ENCODE measurements at regions not wholly inside any gene's neighbourhood (a gene's known extent, or its start where the extent isn't known, plus 50 kb on each side); places are given as distances from the start of the nearest gene placed in this dataset.

DNA sequence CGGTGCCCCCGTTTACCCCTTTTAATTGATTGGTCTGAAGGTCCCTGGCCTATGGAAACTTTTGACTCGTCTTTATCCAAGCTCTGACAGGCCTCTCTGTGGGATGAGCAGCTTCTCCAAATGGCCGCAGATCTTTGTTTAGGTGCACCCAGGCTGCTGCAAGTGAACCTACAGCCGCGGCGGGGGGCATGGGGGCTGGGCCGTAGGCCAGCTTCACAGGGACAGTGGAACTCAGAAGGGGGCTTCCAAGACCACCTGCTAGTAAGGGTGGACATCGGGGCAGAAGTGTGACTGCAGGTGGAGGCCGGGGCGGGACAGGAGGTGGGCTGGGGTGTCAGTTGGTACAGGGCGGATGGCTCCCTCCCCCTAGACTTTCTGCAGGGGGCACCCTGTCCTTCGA is 257.5 kb downstream of the SIPA1L2 start:
- Mint-ChIP-seq H3K27ac (no peak overlapping the region), H3K36me3 (no peaks in the 10 kb centered on the region), H3K4me1 (no peaks in the 10 kb centered on the region), H3K9me3 (no peaks in the 10 kb centered on the region), H3K27me3 (peaks cover 0 to 5% (median 4%) of the 10 kb centered on the region in 5 donors), H3K4me3 (no peak overlapping the region)
- no peaks in the 10 kb centered on the region for H3K9me3 ChIP-seq (ENCODE audit: control insufficient read depth in 2 of 3, low read length in 3 of 3)
- no peak for ATAC-seq
- no peak overlapping the region for H3K4me3 ChIP-seq (ENCODE audit: low read length)
- intact Hi-C loops (cut with micrococcal nuclease) = no loop called here
- no peaks in the 10 kb centered on the region for H3K27me3 ChIP-seq (ENCODE audit: control insufficient read depth in 2 of 2, insufficient read depth in 2 of 2, low read length in 2 of 2)
- H3K4me1 ChIP-seq (ENCODE audit: control insufficient read depth in 2 of 2, insufficient read depth in 2 of 2, low read length in 2 of 2) = no peaks in the 10 kb centered on the region
- no peak for DNase-seq
- ChIA-PET CTCF (no interaction called here), POLR2A (no interaction called here)
- H3K36me3 ChIP-seq (ENCODE audit: control insufficient read depth in 2 of 3, insufficient read depth in 3 of 3, low read length in 3 of 3) = no peaks in the 10 kb centered on the region
- no peak overlapping the region for H3K27ac ChIP-seq (ENCODE audit: low read depth, low read length)

DNA sequence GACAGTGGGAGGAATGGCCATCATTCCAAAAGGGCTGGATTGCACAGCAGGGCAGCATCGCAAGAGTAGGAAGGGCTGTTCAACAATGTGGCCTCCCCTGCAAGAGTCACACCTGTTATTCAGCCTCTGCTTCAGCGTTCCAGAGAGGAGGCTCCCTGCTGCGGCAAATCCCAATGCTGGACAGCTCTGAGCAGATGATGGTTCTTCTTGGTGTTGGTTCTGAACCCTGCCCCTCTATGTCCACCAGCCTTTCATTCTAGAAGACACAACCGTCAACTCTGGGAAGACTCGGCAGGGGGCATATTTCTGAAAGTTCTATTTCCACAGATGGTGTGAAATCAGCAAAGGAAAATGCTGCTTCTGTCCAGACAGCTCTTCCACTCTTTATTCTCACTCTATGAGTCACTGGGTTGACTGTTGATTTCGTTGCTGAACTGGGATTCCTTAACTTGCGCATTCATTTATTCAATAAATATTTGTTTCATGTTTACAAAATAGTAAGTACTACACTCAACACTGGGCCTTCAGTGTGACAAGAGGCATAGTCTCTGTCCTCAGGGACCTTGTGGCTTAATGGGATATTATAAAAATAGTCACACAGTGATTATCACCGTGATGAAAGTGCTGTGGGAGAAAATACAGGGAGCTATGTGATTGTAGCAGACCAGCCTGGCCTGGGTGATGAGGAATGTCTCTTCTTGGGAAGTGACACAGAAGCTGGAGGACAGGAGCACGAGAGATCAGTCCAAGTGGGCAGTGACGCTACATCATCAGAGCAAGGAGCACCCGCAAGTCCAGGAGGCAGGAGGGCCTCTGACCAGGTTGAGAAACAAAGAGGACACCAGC is 260.3 kb downstream of the SIPA1L2 start:
- Histone ChIP-seq H3K9me3 (ENCODE audit: control insufficient read depth in 2 of 3, low read length in 3 of 3) (no peaks in the 10 kb centered on the region), H3K36me3 (ENCODE audit: control insufficient read depth in 2 of 3, insufficient read depth in 3 of 3, low read length in 3 of 3) (no peaks in the 10 kb centered on the region), H3K27ac (ENCODE audit: low read depth, low read length) (no peak overlapping the region), H3K27me3 (ENCODE audit: control insufficient read depth in 2 of 2, insufficient read depth in 2 of 2, low read length in 2 of 2) (no peaks in the 10 kb centered on the region), H3K4me3 (ENCODE audit: low read length) (no peak overlapping the region), H3K4me1 (ENCODE audit: control insufficient read depth in 2 of 2, insufficient read depth in 2 of 2, low read length in 2 of 2) (no peaks in the 10 kb centered on the region)
- intact Hi-C loops (cut with micrococcal nuclease) = no loop called here
- Mint-ChIP-seq H3K27me3 (peaks cover 0 to 9% (median 4%) of the 10 kb centered on the region in 5 donors), H3K4me1 (no peaks in the 10 kb centered on the region), H3K9me3 (peaks cover 0 to 2% (median 0%) of the 10 kb centered on the region in 11 donors), H3K4me3 (no peak overlapping the region), H3K36me3 (no peaks in the 10 kb centered on the region), H3K27ac (no peak overlapping the region)
- no peak for ATAC-seq
- ChIA-PET POLR2A (no interaction called here), CTCF (interaction anchor here (0.6 kb wide), 1 partner anchor 884 kb away, joined by 3 read pairs; no protein-coding TSS in a partner anchor)
- no peak for DNase-seq

DNA sequence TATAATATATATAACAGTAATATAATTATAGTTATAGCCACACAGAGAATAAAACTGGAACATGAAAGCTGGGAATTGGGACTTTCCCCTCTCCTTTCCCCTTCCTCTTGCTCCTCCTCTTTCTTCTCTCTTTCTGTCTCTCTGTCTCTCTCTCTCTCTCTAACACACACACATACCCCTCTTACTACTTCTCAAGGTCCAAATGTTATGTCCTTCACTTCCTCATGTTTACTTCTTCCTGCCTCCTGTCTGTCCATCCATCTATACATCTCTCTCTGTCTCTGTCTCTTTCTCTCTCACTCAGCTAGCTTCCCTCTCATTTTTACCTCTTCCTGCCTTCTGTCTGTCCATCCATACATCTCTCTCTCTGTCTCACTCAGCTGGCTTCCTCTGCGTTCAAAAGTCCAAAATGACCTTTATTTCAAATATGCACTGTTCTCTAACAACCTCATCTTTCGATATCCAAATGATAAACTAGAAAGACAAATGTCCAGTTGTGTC is 261.1 kb downstream of the SIPA1L2 start:
- no peaks in the 10 kb centered on the region for H3K4me1 Mint-ChIP-seq
- ChIA-PET CTCF (interaction anchor here (0.6 kb wide), 1 partner anchor 885 kb away, joined by 3 read pairs; no protein-coding TSS in a partner anchor), POLR2A (no interaction called here)
- Histone ChIP-seq H3K4me1 (ENCODE audit: control insufficient read depth in 2 of 2, insufficient read depth in 2 of 2, low read length in 2 of 2) (no peaks in the 10 kb centered on the region), H3K4me3 (ENCODE audit: low read length) (no peak overlapping the region), H3K36me3 (ENCODE audit: control insufficient read depth in 2 of 3, insufficient read depth in 3 of 3, low read length in 3 of 3) (no peaks in the 10 kb centered on the region), H3K27ac (ENCODE audit: low read depth, low read length) (no peak overlapping the region), H3K27me3 (ENCODE audit: control insufficient read depth in 2 of 2, insufficient read depth in 2 of 2, low read length in 2 of 2) (no peaks in the 10 kb centered on the region), H3K9me3 (ENCODE audit: control insufficient read depth in 2 of 3, low read length in 3 of 3) (no peaks in the 10 kb centered on the region)
- H3K27me3 Mint-ChIP-seq = peaks cover 0 to 9% (median 4%) of the 10 kb centered on the region in 5 donors
- peaks cover 0 to 2% (median 0%) of the 10 kb centered on the region in 11 donors for H3K9me3 Mint-ChIP-seq
- DNase-seq (no peak), ATAC-seq (no peak)
- intact Hi-C loops (cut with micrococcal nuclease) = no loop called here
- no peak overlapping the region for H3K27ac Mint-ChIP-seq
- no peak overlapping the region for H3K4me3 Mint-ChIP-seq
- H3K36me3 Mint-ChIP-seq = no peaks in the 10 kb centered on the region

- Histone ChIP-seq H3K9me3 (ENCODE audit: control insufficient read depth in 2 of 3, low read length in 3 of 3) (no peaks in the 10 kb centered on the region), H3K27ac (ENCODE audit: low read depth, low read length) (no peak overlapping the region), H3K4me1 (ENCODE audit: control insufficient read depth in 2 of 2, insufficient read depth in 2 of 2, low read length in 2 of 2) (no peaks in the 10 kb centered on the region), H3K36me3 (ENCODE audit: control insufficient read depth in 2 of 3, insufficient read depth in 3 of 3, low read length in 3 of 3) (no peaks in the 10 kb centered on the region), H3K27me3 (ENCODE audit: control insufficient read depth in 2 of 2, insufficient read depth in 2 of 2, low read length in 2 of 2) (no peaks in the 10 kb centered on the region), H3K4me3 (ENCODE audit: low read length) (no peak overlapping the region)
- Mint-ChIP-seq H3K4me1 (no peaks in the 10 kb centered on the region), H3K27ac (no peak overlapping the region), H3K4me3 (no peak overlapping the region), H3K27me3 (peaks cover 0 to 12% (median 4%) of the 10 kb centered on the region in 5 donors), H3K36me3 (no peaks in the 10 kb centered on the region), H3K9me3 (peaks cover 0 to 2% (median 0%) of the 10 kb centered on the region in 11 donors)
- ATAC-seq = no peak
- ChIA-PET POLR2A (no interaction called here), CTCF (no interaction called here)
- DNase-seq = no peak
- intact Hi-C loops (cut with micrococcal nuclease) = no loop called here
Observed at GRCh38 chr1:232367293-232367692, 262.6 kb downstream of the SIPA1L2 start.

DNA sequence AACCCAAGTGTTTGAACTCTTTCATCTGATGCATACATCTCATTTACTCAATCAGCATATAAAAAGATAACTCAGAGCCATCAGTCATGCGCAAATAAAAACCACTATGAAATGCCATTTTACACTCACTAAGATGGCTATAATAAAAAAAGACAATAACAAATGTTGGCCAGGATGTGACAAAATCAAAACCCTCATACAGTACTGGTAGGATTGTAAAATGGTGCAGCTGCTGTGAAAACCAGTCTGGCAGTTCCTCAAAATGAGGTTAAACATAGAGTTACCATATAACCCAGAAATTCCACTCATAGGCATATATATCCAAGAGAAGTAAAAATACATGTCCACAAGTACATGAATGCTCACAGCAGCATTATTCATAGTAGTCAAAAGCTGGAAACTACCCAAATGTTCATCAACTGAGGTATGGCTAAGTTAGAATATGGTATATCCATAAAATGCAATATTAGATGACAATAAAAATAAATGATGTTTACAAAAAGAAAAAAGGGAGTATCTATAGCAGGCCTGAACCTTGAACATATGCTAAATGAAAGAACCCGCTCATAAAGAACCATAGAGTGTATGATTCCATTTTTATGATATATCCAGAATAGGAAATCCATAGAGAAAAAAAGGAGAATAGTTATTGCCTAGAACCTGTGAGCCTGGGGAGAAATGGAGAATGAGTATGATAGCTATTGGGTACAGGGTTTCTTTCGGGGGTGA is 265.1 kb downstream of the SIPA1L2 start:
- Mint-ChIP-seq H3K4me3 (no peak overlapping the region), H3K4me1 (no peaks in the 10 kb centered on the region), H3K36me3 (no peaks in the 10 kb centered on the region), H3K27me3 (peaks cover 0 to 9% (median 7%) of the 10 kb centered on the region in 5 donors), H3K27ac (no peak overlapping the region), H3K9me3 (peaks cover 0 to 2% (median 0%) of the 10 kb centered on the region in 11 donors)
- DNase-seq = no peak
- no peaks in the 10 kb centered on the region for H3K27me3 ChIP-seq (ENCODE audit: control insufficient read depth in 2 of 2, insufficient read depth in 2 of 2, low read length in 2 of 2)
- CTCF ChIA-PET = no interaction called here
- ATAC-seq = no peak
- H3K4me1 ChIP-seq (ENCODE audit: control insufficient read depth in 2 of 2, insufficient read depth in 2 of 2, low read length in 2 of 2) = no peaks in the 10 kb centered on the region
- no peaks in the 10 kb centered on the region for H3K36me3 ChIP-seq (ENCODE audit: control insufficient read depth in 2 of 3, insufficient read depth in 3 of 3, low read length in 3 of 3)
- H3K4me3 ChIP-seq (ENCODE audit: low read length) = no peak overlapping the region
- no peaks in the 10 kb centered on the region for H3K9me3 ChIP-seq (ENCODE audit: control insufficient read depth in 2 of 3, low read length in 3 of 3)
- H3K27ac ChIP-seq (ENCODE audit: low read depth, low read length) = no peak overlapping the region
- POLR2A ChIA-PET = no interaction called here
- intact Hi-C loops (cut with micrococcal nuclease) = no loop called here

DNA sequence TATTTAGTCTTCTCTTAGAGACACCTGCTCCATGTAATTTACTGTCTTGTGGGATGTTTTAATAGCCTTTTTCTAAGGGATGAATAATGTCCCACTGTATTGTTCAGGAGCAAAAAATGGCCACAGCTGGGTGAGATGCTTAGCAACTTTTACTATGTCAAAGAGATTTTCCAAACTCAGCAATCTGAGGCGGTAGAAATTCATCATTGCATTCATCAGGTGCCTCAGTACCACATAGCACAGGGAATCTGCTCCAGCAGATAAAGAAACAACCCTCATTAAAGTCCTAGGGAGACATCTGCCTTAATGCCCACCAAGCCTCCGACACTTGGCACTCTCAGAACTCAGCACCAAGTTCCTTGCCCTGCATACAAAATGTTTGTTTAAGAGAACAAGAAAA is 266.9 kb downstream of the SIPA1L2 start:
- intact Hi-C loops (cut with micrococcal nuclease) = no loop called here
- Mint-ChIP-seq H3K27me3 (peaks cover 0 to 9% (median 5%) of the 10 kb centered on the region in 5 donors), H3K4me3 (no peak overlapping the region), H3K27ac (no peak overlapping the region), H3K36me3 (no peaks in the 10 kb centered on the region), H3K4me1 (no peaks in the 10 kb centered on the region), H3K9me3 (peaks cover 0 to 2% (median 0%) of the 10 kb centered on the region in 11 donors)
- Histone ChIP-seq H3K9me3 (ENCODE audit: control insufficient read depth in 2 of 3, low read length in 3 of 3) (no peaks in the 10 kb centered on the region), H3K4me3 (ENCODE audit: low read length) (no peak overlapping the region), H3K27me3 (ENCODE audit: control insufficient read depth in 2 of 2, insufficient read depth in 2 of 2, low read length in 2 of 2) (no peaks in the 10 kb centered on the region), H3K36me3 (ENCODE audit: control insufficient read depth in 2 of 3, insufficient read depth in 3 of 3, low read length in 3 of 3) (no peaks in the 10 kb centered on the region), H3K27ac (ENCODE audit: low read depth, low read length) (no peak overlapping the region), H3K4me1 (ENCODE audit: control insufficient read depth in 2 of 2, insufficient read depth in 2 of 2, low read length in 2 of 2) (no peaks in the 10 kb centered on the region)
- DNase-seq (no peak), ATAC-seq (no peak)
- ChIA-PET CTCF (no interaction called here), POLR2A (no interaction called here)

Data from naive thymus-derived CD4-positive, alpha-beta T cell (primary cell).